Kidney (tissue), 13 donors: ENCODE measurements at regions not wholly inside any gene's neighbourhood (a gene's known extent, or its start where the extent isn't known, plus 50 kb on each side); places are given as distances from the start of the nearest gene placed in this dataset.

ENCODE experiments used
- DNase-seq, 5 donors: peaks; one replicate each; pipeline ENCODE4 v3.0.0-alpha.2; 2013 to 2020
- FAIRE-seq: peaks from 2 replicates; lab custom pipeline; 2012; peaks lifted over from hg19 to GRCh38; lab: Jason Lieb, UNC
- H3K27ac ChIP-seq, 2 donors: one replicate each; pipeline ENCODE4 v1.7.0; 2013; ENCODE audit warnings: low read depth in 2 of 2, low read length in 2 of 2, inconsistent platforms in 1 of 2
- H3K27me3 ChIP-seq: one replicate; pipeline ENCODE4 v1.7.1; 2013; ENCODE audit warnings: low read length, inconsistent platforms; ENCODE audit not compliant: control insufficient read depth, insufficient read depth
- H3K36me3 ChIP-seq, 3 donors: one replicate each; pipeline versions ENCODE4 v1.7.0 to v1.7.1; 2013; ENCODE audit warnings: low read length in 3 of 3, control low read depth in 1 of 3, inconsistent platforms in 1 of 3; ENCODE audit not compliant: insufficient read depth in 3 of 3, control insufficient read depth in 2 of 3
- H3K4me1 ChIP-seq, 3 donors: one replicate each; pipeline versions ENCODE4 v1.7.0 to v1.7.1; 2013; ENCODE audit warnings: low read length in 3 of 3, inconsistent platforms in 1 of 3, low read depth in 1 of 3; ENCODE audit not compliant: control insufficient read depth in 2 of 3, insufficient read depth in 2 of 3
- H3K4me3 ChIP-seq, 3 donors: one replicate each; pipeline versions ENCODE4 v1.7.0 to v1.8.1; 2013; ENCODE audit warnings: low read length in 3 of 3, control low read depth in 1 of 3, inconsistent platforms in 1 of 3
- H3K9ac ChIP-seq, 3 donors: one replicate each; pipeline versions ENCODE4 v1.7.0 to v1.7.1; 2013; ENCODE audit warnings: low read length in 3 of 3, control low read depth in 1 of 3, inconsistent platforms in 1 of 3
- H3K9me3 ChIP-seq, 3 donors: one replicate each; pipeline versions ENCODE4 v1.7.0 to v1.7.1; 2013; ENCODE audit warnings: low read length in 3 of 3, control low read depth in 1 of 3, inconsistent platforms in 1 of 3; ENCODE audit not compliant: control insufficient read depth in 2 of 3, insufficient read depth in 1 of 3
- intact Hi-C: fragments of 100-400 bp; cut with DNase I; formaldehyde crosslinking; loops from one replicate; pipeline ENCODE4 v1.11.1; 2022
- TF ChIP-seq, protein P1 (sequence below): IDR thresholded peaks from 3 replicates; pipeline ENCODE4 v1.5.1; 2012; ENCODE audit warnings: mild to moderate bottlenecking, moderate library complexity, borderline replicate concordance; ENCODE audit not compliant: insufficient read depth; ENCODE audit errors: extremely low read depth
- donor health status: control.
- donor health status: control.
- donor health status: control.
- donor health status: control.
- donor health status: control.
- donor health status: DM: yes; HTN: yes; CAD: no.
- donor health status: Normal renal cell carcinoma (clear cell type).

DNA sequence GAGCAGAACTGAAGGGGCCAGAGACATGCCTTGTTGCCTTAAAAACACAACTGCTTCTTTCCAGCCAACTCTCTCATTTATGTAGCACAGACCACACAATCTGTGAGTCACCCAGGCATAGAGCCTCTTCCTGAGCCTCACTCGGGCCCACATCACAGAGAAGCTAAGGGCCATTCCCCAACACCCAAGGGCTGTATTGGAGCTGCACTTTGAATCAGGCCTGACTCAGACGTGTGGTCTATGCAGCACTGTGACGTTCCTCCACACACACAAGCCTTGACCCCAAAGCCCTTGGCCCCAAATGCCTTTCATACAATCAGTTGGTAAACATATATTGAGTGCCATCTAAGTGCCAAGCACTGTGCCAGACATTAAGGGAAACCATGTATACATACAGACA is 308.9 kb upstream of the DYNLRB2 start:
- H3K4me1 ChIP-seq = no peaks in the 10 kb centered on the region
- no peak overlapping the region for H3K9ac ChIP-seq
- no peak for DNase-seq
- intact Hi-C loops = no loop called here
- H3K4me3 ChIP-seq = no peak overlapping the region
- no peak overlapping the region for H3K27ac ChIP-seq
- H3K9me3 ChIP-seq = peaks cover 0 to 2% (median 0%) of the 10 kb centered on the region in 3 donors
- H3K27me3 ChIP-seq = no peaks in the 10 kb centered on the region
- TF ChIP-seq, protein P1, sequence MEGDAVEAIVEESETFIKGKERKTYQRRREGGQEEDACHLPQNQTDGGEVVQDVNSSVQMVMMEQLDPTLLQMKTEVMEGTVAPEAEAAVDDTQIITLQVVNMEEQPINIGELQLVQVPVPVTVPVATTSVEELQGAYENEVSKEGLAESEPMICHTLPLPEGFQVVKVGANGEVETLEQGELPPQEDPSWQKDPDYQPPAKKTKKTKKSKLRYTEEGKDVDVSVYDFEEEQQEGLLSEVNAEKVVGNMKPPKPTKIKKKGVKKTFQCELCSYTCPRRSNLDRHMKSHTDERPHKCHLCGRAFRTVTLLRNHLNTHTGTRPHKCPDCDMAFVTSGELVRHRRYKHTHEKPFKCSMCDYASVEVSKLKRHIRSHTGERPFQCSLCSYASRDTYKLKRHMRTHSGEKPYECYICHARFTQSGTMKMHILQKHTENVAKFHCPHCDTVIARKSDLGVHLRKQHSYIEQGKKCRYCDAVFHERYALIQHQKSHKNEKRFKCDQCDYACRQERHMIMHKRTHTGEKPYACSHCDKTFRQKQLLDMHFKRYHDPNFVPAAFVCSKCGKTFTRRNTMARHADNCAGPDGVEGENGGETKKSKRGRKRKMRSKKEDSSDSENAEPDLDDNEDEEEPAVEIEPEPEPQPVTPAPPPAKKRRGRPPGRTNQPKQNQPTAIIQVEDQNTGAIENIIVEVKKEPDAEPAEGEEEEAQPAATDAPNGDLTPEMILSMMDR = no peak
- FAIRE-seq = no peak
- H3K36me3 ChIP-seq = no peaks in the 10 kb centered on the region

DNA sequence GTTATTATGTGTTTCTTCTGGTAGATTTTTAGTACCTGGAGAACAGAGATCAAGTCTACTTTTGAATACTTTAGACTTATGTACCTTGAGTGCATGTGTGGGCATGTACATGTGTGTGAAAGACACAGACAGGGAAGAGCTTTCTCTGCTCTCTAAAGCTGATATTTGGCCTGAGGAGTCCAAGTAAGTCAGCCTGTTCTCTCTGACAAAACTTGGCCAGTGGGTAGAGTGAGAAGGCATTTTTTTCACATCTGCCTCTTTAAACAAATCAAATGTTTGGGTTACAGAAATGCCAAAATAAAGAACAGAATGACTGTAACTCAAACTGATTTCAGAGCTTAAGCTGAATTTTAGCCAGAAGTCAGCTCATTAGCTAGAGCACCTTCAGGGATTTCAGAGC is 309.7 kb upstream of the DYNLRB2 start:
- TF ChIP-seq, protein P1 = no peak
- Histone ChIP-seq H3K27me3 (no peaks in the 10 kb centered on the region), H3K4me3 (no peak overlapping the region), H3K9me3 (peaks cover 0 to 8% (median 0%) of the 10 kb centered on the region in 3 donors), H3K36me3 (no peaks in the 10 kb centered on the region), H3K9ac (no peak overlapping the region), H3K4me1 (no peaks in the 10 kb centered on the region), H3K27ac (no peak overlapping the region)
- DNase-seq = no peak
- intact Hi-C loops = no loop called here
- no peak for FAIRE-seq

DNA sequence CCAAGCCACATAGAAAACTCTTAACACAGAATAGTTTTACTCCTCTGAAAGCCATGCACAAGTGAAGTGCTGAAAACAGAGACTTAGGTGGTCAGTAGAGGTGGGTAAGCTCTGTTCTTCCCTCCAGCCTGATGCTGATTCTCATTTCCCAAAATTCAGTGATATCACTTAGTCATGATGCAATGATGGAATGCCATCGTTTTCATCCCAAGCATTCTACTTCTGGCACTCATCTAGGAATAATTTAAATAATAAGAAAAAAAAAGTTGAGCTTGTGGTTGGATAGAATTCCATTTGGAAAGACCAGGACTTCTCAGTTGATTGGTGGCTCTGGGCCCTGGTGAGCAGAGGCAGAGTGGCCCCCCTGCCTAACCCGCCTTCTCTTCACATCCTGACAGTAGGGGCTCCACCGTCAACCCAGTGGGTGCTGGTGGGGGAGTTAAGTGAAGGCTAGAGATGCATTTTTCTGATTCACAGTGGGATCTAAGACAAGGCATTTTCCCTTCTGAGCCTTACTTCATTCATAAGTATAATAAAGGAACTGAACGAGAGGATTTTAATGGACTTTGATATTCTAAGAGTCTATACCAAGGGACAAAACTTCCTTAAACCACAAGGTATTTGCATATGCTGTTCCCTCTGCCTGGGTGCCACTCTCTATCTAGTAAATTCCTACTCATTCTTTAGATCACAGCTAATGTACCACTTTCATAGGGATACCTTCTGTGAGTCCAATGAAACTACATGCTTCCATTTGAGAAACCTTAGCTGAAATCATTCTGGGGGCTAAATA is 310.3 kb upstream of the DYNLRB2 start:
- TF ChIP-seq, protein P1 = no peak
- no peak for FAIRE-seq

More for the DNA sequence above, 310.3 kb upstream of the DYNLRB2 start:
- Histone ChIP-seq H3K4me3 (no peak overlapping the region), H3K27me3 (no peaks in the 10 kb centered on the region), H3K4me1 (no peaks in the 10 kb centered on the region), H3K9me3 (peaks cover 0 to 8% (median 0%) of the 10 kb centered on the region in 3 donors), H3K27ac (no peak overlapping the region), H3K9ac (no peak overlapping the region), H3K36me3 (no peaks in the 10 kb centered on the region)
- intact Hi-C loops = no loop called here
- DNase-seq = no peak
